HepG2 (cell line): ENCODE measurements at regions not wholly inside any gene's neighbourhood (a gene's known extent, or its start where the extent isn't known, plus 50 kb on each side); places are given as distances from the start of the nearest gene placed in this dataset.

ENCODE experiments used
- ATAC-seq: fragments of 200-7000 bp; cut with Tn5 transposase; 3 replicates; pipeline ENCODE4 v1.9.1; 2020; ENCODE audit warnings: mild to moderate bottlenecking, moderate library complexity
- BruUV-seq: library from RNA; stranded (reverse); fragments of 400-500 nt; replicated peaks from 2 replicates; lab custom pipeline; 2021; lab: Mats Ljungman, UMichigan
- CTCF ChIA-PET: fragments of 300-600 bp; formaldehyde crosslinking; extraction: SDS; loops from one replicate; lab custom pipeline; 2021; ENCODE audit warnings: low total read pairs, inconsistent platforms, low intra/inter-chr PET ratio; lab: Yijun Ruan, JAX
- POLR2A ChIA-PET: fragments of 350-600 bp; sonication (Branson Sonifier 250); formaldehyde crosslinking; loops from one replicate; lab custom pipeline; 2020; ENCODE audit warnings: antibody characterized with exemption, inconsistent platforms; lab: Yijun Ruan, JAX
- DNase-seq: peaks from one replicate; pipeline ENCODE4 v3.0.0-alpha.2; 2015; ENCODE audit warnings: low spot score
- FAIRE-seq: peaks from 3 replicates; lab custom pipeline; 2011; peaks lifted over from hg19 to GRCh38; lab: Jason Lieb, UNC
- H2AFZ ChIP-seq: one replicate; pipeline ENCODE4 v1.6.1; 2011; ENCODE audit warnings: low read length, inconsistent platforms
- H3K27ac ChIP-seq: fragments of 300-600 bp; 3 replicates; pipeline ENCODE4 v1.8.0; 2011; ENCODE audit warnings: mixed run types, mild to moderate bottlenecking, mixed read lengths, low read length, inconsistent platforms; ENCODE audit not compliant: insufficient read depth; ENCODE audit errors: extremely low read length
- H3K27me3 ChIP-seq, 2 experiments: fragments of 200-600 bp in 1 of 2; 2 replicates in 1 of 2; 3 replicates in 1 of 2; pipeline versions ENCODE4 v1.6.0 to v1.8.0; 2011; ENCODE audit warnings: low read length in 2 of 2, mild to moderate bottlenecking in 2 of 2, moderate library complexity in 2 of 2, inconsistent platforms in 1 of 2; ENCODE audit not compliant: insufficient read depth in 2 of 2, control insufficient read depth in 1 of 2
- H3K36me3 ChIP-seq, 2 experiments: fragments of 200-600 bp in 1 of 2; replicated peaks in 1 of 2; 2 replicates in 1 of 2; 3 replicates in 1 of 2; pipeline versions ENCODE4 v1.5.1 to v1.8.0; 2011; ENCODE audit warnings: low read length in 2 of 2, inconsistent platforms in 1 of 2; ENCODE audit not compliant: insufficient read depth in 2 of 2, control insufficient read depth in 1 of 2
- H3K4me1 ChIP-seq: 2 replicates; pipeline ENCODE4 v1.5.1; 2012; ENCODE audit warnings: low read length, inconsistent platforms; ENCODE audit not compliant: insufficient read depth
- H3K4me2 ChIP-seq: 2 replicates; pipeline ENCODE4 v1.6.0; 2011; ENCODE audit warnings: low read depth, low read length, inconsistent platforms
- H3K4me3 ChIP-seq, 3 experiments: fragments of 200-600 bp in 1 of 3; sonication (generic), shearing (Covaris generic) in 1 of 3; replicated peaks in 1 of 3; 2 replicates each; pipeline ENCODE4 v1.5.1; 2011 to 2016; ENCODE audit warnings: low read length in 3 of 3, inconsistent platforms in 2 of 3, low read depth in 2 of 3, mild to moderate bottlenecking in 2 of 3, control low read depth in 1 of 3, mixed read lengths in 1 of 3; ENCODE audit not compliant: insufficient read depth in 1 of 3
- H3K79me2 ChIP-seq: one replicate; pipeline ENCODE4 v1.6.1; 2011; ENCODE audit warnings: low read length, inconsistent platforms; ENCODE audit not compliant: insufficient read depth
- H3K9ac ChIP-seq: 2 replicates; pipeline ENCODE4 v1.6.0; 2011; ENCODE audit warnings: mild to moderate bottlenecking, low read depth, low read length, inconsistent platforms; ENCODE audit not compliant: insufficient read depth
- H3K9me3 ChIP-seq: 2 replicates; pipeline ENCODE4 v1.5.1; 2012; ENCODE audit warnings: mild to moderate bottlenecking, low read length
- H4K20me1 ChIP-seq: 2 replicates; pipeline ENCODE4 v1.6.0; 2011; ENCODE audit warnings: inconsistent platforms, mild to moderate bottlenecking, low read length, moderate library complexity; ENCODE audit not compliant: insufficient read depth
- CHD2 ChIP-seq: IDR thresholded peaks from 2 replicates; pipeline ENCODE4 v1.6.1; 2011; ENCODE audit warnings: low read depth, low read length, improper control_type of control experiment
- KLF11 ChIP-seq: IDR thresholded peaks from 2 replicates; pipeline ENCODE4 v1.6.1; 2016; ENCODE audit warnings: missing compliant biosample characterization
- NFE2L2 ChIP-seq: fragments of 150-350 bp; IDR thresholded peaks from 2 replicates; pipeline ENCODE4 v1.6.1; 2014; ENCODE audit warnings: low read length
- SRY ChIP-seq: sonication (generic); formaldehyde crosslinking; IDR thresholded peaks from 2 replicates; pipeline ENCODE4 v1.8.0; 2022; ENCODE audit warnings: mild to moderate bottlenecking, missing genetic modification reagents
- whole genome bisulfite sequencing: methylation state at CpG from one replicate; pipeline ENCODE4 v1.1.6; 2017; ENCODE audit warnings: low lambda C conversion rate; 5-methylcytosine and 5-hydroxymethylcytosine counted together
- in situ Hi-C: cut with HindIII; loops from 2 replicates; pipeline ENCODE4 v1.10.0; 2017; ENCODE audit warnings: low pct_unique_long_range_greater_than_20kb; ENCODE audit not compliant: extremely low pct_ligation_motif_present
- intact Hi-C: fragments of 100-400 bp; cut with micrococcal nuclease; formaldehyde crosslinking; loops from one replicate; pipeline ENCODE4 v1.10.0; 2022; ENCODE audit not compliant: unreplicated experiment

GRCh38 chr3:107868449-107868848 lies 222.4 kb downstream of the CD47 start:
- H3K79me2 ChIP-seq: no peaks in the 10 kb centered on the region
- FAIRE-seq (no peak), DNase-seq (no peak)
- no peaks in the 10 kb centered on the region for H3K4me1 ChIP-seq
- H3K27ac ChIP-seq: no peak overlapping the region
- no peak overlapping the region for H3K9ac ChIP-seq
- no peak overlapping the region for H2AFZ ChIP-seq
- in situ Hi-C loops: no loop called here
- H3K9me3 ChIP-seq: no peaks in the 10 kb centered on the region
- H4K20me1 ChIP-seq: no peaks in the 10 kb centered on the region
- no peak overlapping the region for H3K4me3 ChIP-seq
- CTCF ChIA-PET: no interaction called here
- TF ChIP-seq NFE2L2 (peak; percentile 53; the same call in 1 of the 2 replicates), SRY (CRISPR knock-in tag) (no peak)
- TF ChIP-seq, all 625 proteins: peak for 1
- H3K4me2 ChIP-seq: no peak overlapping the region
- POLR2A ChIA-PET: no interaction called here
- BruUV-seq: no TSS peak
- H3K27me3 ChIP-seq: no peaks in the 10 kb centered on the region
- no peak for ATAC-seq
- no peaks in the 10 kb centered on the region for H3K36me3 ChIP-seq
- intact Hi-C loops: no loop called here

GRCh38 chr3:107861904-107862303 lies 228.9 kb downstream of the CD47 start:
- Histone ChIP-seq H3K4me1 (peaks cover 7% of the 10 kb centered on the region; the same call in 1 of the 2 replicates), H3K4me3 (no peak overlapping the region), H3K9ac (no peak overlapping the region), H3K27ac (no peak overlapping the region), H4K20me1 (no peaks in the 10 kb centered on the region), H2AFZ (no peak overlapping the region), H3K4me2 (0 out of 2 replicates have a peak overlapping the region, but pooled peaks have one; percentile 3), H3K9me3 (no peaks in the 10 kb centered on the region), H3K36me3 (no peaks in the 10 kb centered on the region), H3K27me3 (no peaks in the 10 kb centered on the region), H3K79me2 (no peaks in the 10 kb centered on the region)
- peak; percentile 73 for TF ChIP-seq CHD2
- no peak for TF ChIP-seq KLF11
- FAIRE-seq (no peak), DNase-seq (no peak), ATAC-seq (no peak)
- BruUV-seq: no TSS peak
- in situ Hi-C loops: no loop called here
- CTCF ChIA-PET: no interaction called here
- 14% methylated on average over 3 of the region's 3 CpGs for WGBS
- POLR2A ChIA-PET: no interaction called here
- intact Hi-C loops: no loop called here
